Progenitor cell of endocrine pancreas (in vitro differentiated cells): ENCODE measurements at regions not wholly inside any gene's neighbourhood (a gene's known extent, or its start where the extent isn't known, plus 50 kb on each side); places are given as distances from the start of the nearest gene placed in this dataset.

Source experiments
- DNase-seq: peaks from one replicate; pipeline ENCODE4 v3.0.0; 2021; ENCODE audit warnings: low spot score; ENCODE audit not compliant: unreplicated experiment
- H3K27ac Mint-ChIP-seq: 2 replicates; pipeline ENCODE4 v1.8.0; 2021; ENCODE audit warnings: mild to moderate bottlenecking, moderate library complexity, mixed read lengths
- H3K27me3 Mint-ChIP-seq: 2 replicates; pipeline ENCODE4 v1.8.0; 2021; ENCODE audit warnings: mixed read lengths
- H3K36me3 Mint-ChIP-seq: 2 replicates; pipeline ENCODE4 v1.8.0; 2022; ENCODE audit warnings: mixed read lengths; ENCODE audit not compliant: insufficient read depth
- H3K4me1 Mint-ChIP-seq: 2 replicates; pipeline ENCODE4 v1.8.0; 2021; ENCODE audit warnings: low read depth, mixed read lengths
- H3K4me3 Mint-ChIP-seq: 2 replicates; pipeline ENCODE4 v1.8.0; 2021; ENCODE audit warnings: low read depth, mild to moderate bottlenecking, moderate library complexity, mixed read lengths
- H3K9me3 Mint-ChIP-seq: 2 replicates; pipeline ENCODE4 v1.8.0; 2021; ENCODE audit warnings: low read depth, mixed read lengths
- CTCF ChIP-seq: fragments of 200-600 bp; sonication (generic); IDR thresholded peaks from one replicate; pipeline ENCODE4 v1.5.0; 2021; ENCODE audit warnings: antibody characterized with exemption, mild to moderate bottlenecking; ENCODE audit not compliant: unreplicated experiment

GRCh38 chr2:226366920-226367319, 432.7 kb downstream of the IRS1 start:
- Mint-ChIP-seq H3K9me3 (no peaks in the 10 kb centered on the region), H3K4me1 (peaks cover 1% of the 10 kb centered on the region), H3K36me3 (no peaks in the 10 kb centered on the region), H3K4me3 (no peak overlapping the region), H3K27ac (no peak overlapping the region), H3K27me3 (no peaks in the 10 kb centered on the region)
- no peak for TF ChIP-seq CTCF
- no peak for DNase-seq

GRCh38 chr2:226364217-226364616, 435.4 kb downstream of the IRS1 start:
- H3K36me3 Mint-ChIP-seq: no peaks in the 10 kb centered on the region
- no peak for DNase-seq
- H3K27me3 Mint-ChIP-seq: no peaks in the 10 kb centered on the region
- no peak for TF ChIP-seq CTCF
- H3K4me1 Mint-ChIP-seq: no peaks in the 10 kb centered on the region
- H3K27ac Mint-ChIP-seq: no peak overlapping the region
- no peak overlapping the region for H3K4me3 Mint-ChIP-seq
- H3K9me3 Mint-ChIP-seq: peaks cover 3% of the 10 kb centered on the region

- Mint-ChIP-seq H3K36me3 (no peaks in the 10 kb centered on the region), H3K4me3 (no peak overlapping the region), H3K4me1 (no peaks in the 10 kb centered on the region), H3K9me3 (peaks cover 3% of the 10 kb centered on the region), H3K27me3 (no peaks in the 10 kb centered on the region), H3K27ac (no peak overlapping the region)
- TF ChIP-seq CTCF: no peak
- DNase-seq: no peak
These were observed 436.6 kb downstream of the IRS1 start for GRCh38 chr2:226362980-226363379.

DNA sequence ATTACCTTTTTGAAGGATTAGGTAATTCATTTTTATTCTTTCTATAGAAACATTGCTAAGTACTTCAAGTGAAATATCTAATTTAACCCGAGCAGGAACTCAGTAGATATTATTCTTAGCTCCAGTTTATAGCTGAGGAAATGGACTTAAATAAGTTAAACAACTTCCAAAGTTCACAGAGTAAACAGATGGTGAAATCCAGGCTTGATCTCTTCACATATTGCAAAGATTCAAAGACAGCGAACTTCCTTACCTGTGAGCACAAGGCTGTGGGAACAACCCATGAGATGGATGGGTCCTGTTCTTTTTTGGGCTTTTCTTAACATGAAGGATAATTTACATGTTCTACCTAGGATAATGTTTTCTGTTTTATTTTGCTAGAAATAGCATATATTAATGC, 439.0 kb downstream of the IRS1 start:
- no peaks in the 10 kb centered on the region for H3K27me3 Mint-ChIP-seq
- H3K36me3 Mint-ChIP-seq: no peaks in the 10 kb centered on the region
- no peak overlapping the region for H3K4me3 Mint-ChIP-seq
- peaks cover 3% of the 10 kb centered on the region for H3K9me3 Mint-ChIP-seq
- H3K27ac Mint-ChIP-seq: no peak overlapping the region
- no peaks in the 10 kb centered on the region for H3K4me1 Mint-ChIP-seq
- DNase-seq: no peak
- no peak for TF ChIP-seq CTCF

GRCh38 chr2:226358688-226359087, 440.9 kb downstream of the IRS1 start:
- Mint-ChIP-seq H3K27ac (no peak overlapping the region), H3K4me1 (no peaks in the 10 kb centered on the region), H3K4me3 (no peak overlapping the region), H3K36me3 (no peaks in the 10 kb centered on the region), H3K9me3 (peaks cover 3% of the 10 kb centered on the region), H3K27me3 (no peaks in the 10 kb centered on the region)
- TF ChIP-seq CTCF: no peak
- no peak for DNase-seq
